ENCODE measurements at regions not wholly inside any gene's neighbourhood (a gene's known extent, or its start where the extent isn't known, plus 50 kb on each side); places are given as distances from the start of the nearest gene placed in this dataset.

- TF ChIP-seq EZH2 (IDR thresholded peaks at IDR 0.05) = no peak
- TF ChIP-seq POLR2AphosphoS5 (IDR thresholded peaks at IDR 0.05; ENCODE audit: borderline replicate concordance, low read depth, low read length) = no peak
- no peak for TF ChIP-seq FOXP2 (optimal IDR thresholded peaks at IDR 0.05; ENCODE audit: control extremely low read depth, extremely low read length, insufficient read depth)
Observed at GRCh38 chr1:82578086-82578726, 777.5 kb downstream of the ADGRL2 start.

Measured in SK-N-MC (cell line).